ENCODE measurements at regions not wholly inside any gene's neighbourhood (a gene's known extent, or its start where the extent isn't known, plus 50 kb on each side); places are given as distances from the start of the nearest gene placed in this dataset.

GRCh38 chr14:37869633-37870032 lies 274.2 kb downstream of the TTC6 start:
- TF ChIP-seq CTCF (IDR thresholded peaks at IDR 0.05) (no peak), POLR2A (IDR thresholded peaks at IDR 0.05) (no peak)
